IMR-90 (cell line): ENCODE measurements at regions not wholly inside any gene's neighbourhood (a gene's known extent, or its start where the extent isn't known, plus 50 kb on each side); places are given as distances from the start of the nearest gene placed in this dataset.

Experiments
- ATAC-seq: fragments of 200-7000 bp; cut with Tn5 transposase; 2 replicates; pipeline ENCODE4 v1.9.1; 2020; ENCODE audit warnings: low read depth, mild to moderate bottlenecking, moderate library complexity
- BruUV-seq: library from RNA; stranded (reverse); fragments of 400-500 nt; replicated peaks from 2 replicates; lab custom pipeline; 2021; lab: Mats Ljungman, UMichigan
- CTCF ChIA-PET: fragments of 300-600 bp; formaldehyde crosslinking; extraction: SDS; loops from one replicate; lab custom pipeline; 2021; ENCODE audit warnings: antibody characterized with exemption; lab: Yijun Ruan, JAX
- POLR2A ChIA-PET: fragments of 300-600 bp; sonication (Branson Sonifier 250); formaldehyde crosslinking; loops from one replicate; lab custom pipeline; 2022; ENCODE audit warnings: antibody characterized with exemption; ENCODE audit not compliant: unreplicated experiment; lab: Charles Lee
- DNase-seq: peaks from one replicate; pipeline ENCODE4 v3.0.0; 2013
- H2AFZ ChIP-seq: replicated peaks from 2 replicates; pipeline ENCODE3; 2013; ENCODE audit warnings: low read length, mild to moderate bottlenecking; ENCODE audit not compliant: poor library complexity
- H2AK5ac ChIP-seq: 2 replicates; pipeline ENCODE4 v1.6.1; 2013; ENCODE audit warnings: low read depth, low read length, inconsistent platforms
- H2AK9ac ChIP-seq: replicated peaks from 2 replicates; pipeline ENCODE3; 2013; ENCODE audit warnings: mild to moderate bottlenecking, low read depth, low read length, moderate library complexity; ENCODE audit not compliant: poor library complexity
- H2BK120ac ChIP-seq: 2 replicates; pipeline ENCODE4 v1.6.1; 2013; ENCODE audit warnings: low read depth, low read length, inconsistent platforms
- H2BK15ac ChIP-seq: 3 replicates; pipeline ENCODE4 v1.6.1; 2013; ENCODE audit warnings: low read depth, low read length, inconsistent platforms
- H2BK20ac ChIP-seq: 2 replicates; pipeline ENCODE4 v1.6.1; 2013; ENCODE audit warnings: low read depth, mild to moderate bottlenecking, inconsistent platforms, low read length, moderate library complexity
- H2BK5ac ChIP-seq: 2 replicates; pipeline ENCODE4 v1.6.1; 2013; ENCODE audit warnings: mild to moderate bottlenecking, low read depth, low read length, inconsistent platforms; ENCODE audit not compliant: poor library complexity, severe bottlenecking
- H3K14ac ChIP-seq: replicated peaks from 2 replicates; pipeline ENCODE4 v1.6.1; 2013; ENCODE audit warnings: low read depth, low read length, inconsistent platforms
- H3K18ac ChIP-seq: 2 replicates; pipeline ENCODE4 v1.6.1; 2013; ENCODE audit warnings: low read depth, low read length, control low read depth
- H3K23ac ChIP-seq: 2 replicates; pipeline ENCODE4 v1.6.1; 2013; ENCODE audit warnings: low read depth, low read length, inconsistent platforms
- H3K27ac ChIP-seq: 2 replicates; pipeline ENCODE4 v1.5.1; 2013; ENCODE audit warnings: mild to moderate bottlenecking, control low read depth, low read length; ENCODE audit not compliant: insufficient read depth
- H3K27me3 ChIP-seq: 2 replicates; pipeline ENCODE4 v1.6.1; 2013; ENCODE audit warnings: low read length; ENCODE audit not compliant: control insufficient read depth, insufficient read depth
- H3K36me3 ChIP-seq: 2 replicates; pipeline ENCODE4 v1.6.1; 2013; ENCODE audit warnings: low read length, mixed read lengths; ENCODE audit not compliant: control insufficient read depth, insufficient read depth
- H3K4ac ChIP-seq: 2 replicates; pipeline ENCODE4 v1.6.1; 2013; ENCODE audit warnings: low read depth, low read length, inconsistent platforms
- H3K4me1 ChIP-seq: 2 replicates; pipeline ENCODE4 v1.6.1; 2013; ENCODE audit warnings: low read length, mixed read lengths; ENCODE audit not compliant: control insufficient read depth, insufficient read depth
- H3K4me2 ChIP-seq: 2 replicates; pipeline ENCODE4 v1.6.1; 2013; ENCODE audit warnings: low read depth, mild to moderate bottlenecking, control low read depth, low read length, moderate library complexity
- H3K4me3 ChIP-seq: 2 replicates; pipeline ENCODE4 v1.5.1; 2013; ENCODE audit warnings: low read depth, mild to moderate bottlenecking, control low read depth, low read length, moderate library complexity; ENCODE audit not compliant: insufficient read depth
- H3K56ac ChIP-seq: 2 replicates; pipeline ENCODE4 v1.6.1; 2013; ENCODE audit warnings: low read length, inconsistent platforms; ENCODE audit not compliant: insufficient read depth; ENCODE audit errors: extremely low read depth
- H3K79me1 ChIP-seq, 2 experiments: 2 replicates each; pipeline ENCODE4 v1.6.1; 2013; ENCODE audit warnings: low read length in 2 of 2, inconsistent platforms in 1 of 2, low read depth in 1 of 2
- H3K9ac ChIP-seq: 2 replicates; pipeline ENCODE4 v1.6.1; 2013; ENCODE audit warnings: low read depth, low read length, control low read depth
- H3K9me1 ChIP-seq: 2 replicates; pipeline ENCODE4 v1.6.1; 2013; ENCODE audit warnings: low read length, inconsistent platforms; ENCODE audit not compliant: insufficient read depth
- H3K9me3 ChIP-seq: 2 replicates; pipeline ENCODE4 v1.6.1; 2013; ENCODE audit warnings: low read length; ENCODE audit not compliant: control insufficient read depth, insufficient read depth
- H4K20me1 ChIP-seq: 2 replicates; pipeline ENCODE4 v1.6.1; 2013; ENCODE audit warnings: low read length, inconsistent platforms; ENCODE audit not compliant: insufficient read depth
- H4K5ac ChIP-seq: 2 replicates; pipeline ENCODE4 v1.6.1; 2013; ENCODE audit warnings: mild to moderate bottlenecking, low read depth, low read length, control low read depth
- H4K8ac ChIP-seq, 2 experiments: 2 replicates each; pipeline ENCODE4 v1.6.1; 2013; ENCODE audit warnings: low read depth in 2 of 2, low read length in 2 of 2, control low read depth in 1 of 2, inconsistent platforms in 1 of 2
- H4K91ac ChIP-seq: 2 replicates; pipeline ENCODE4 v1.6.1; 2013; ENCODE audit warnings: low read depth, low read length, inconsistent platforms; ENCODE audit not compliant: insufficient read depth
- BHLHE40 ChIP-seq: fragments of 150-350 bp; IDR thresholded peaks from 2 replicates; pipeline ENCODE4 v1.6.1; 2016; ENCODE audit warnings: mild to moderate bottlenecking, low read depth, low read length
- CHD1 ChIP-seq: IDR thresholded peaks from 2 replicates; pipeline ENCODE4 v1.6.1; 2012; ENCODE audit warnings: low read depth, low read length, improper control_type of control experiment
- CTCF ChIP-seq: conservative IDR thresholded peaks from 2 replicates; pipeline ENCODE4 v1.5.1; 2012; ENCODE audit warnings: mild to moderate bottlenecking, low read depth, low read length, improper control_type of control experiment
- ELK1 ChIP-seq: fragments of 150-350 bp; IDR thresholded peaks from 2 replicates; pipeline ENCODE4 v1.6.1; 2016; ENCODE audit warnings: low read depth, mild to moderate bottlenecking, low read length, moderate library complexity, borderline replicate concordance
- FOS ChIP-seq: fragments of 150-350 bp; IDR thresholded peaks from 2 replicates; pipeline ENCODE4 v1.6.1; 2016; ENCODE audit warnings: low read depth, low read length
- MAZ ChIP-seq: IDR thresholded peaks from 2 replicates; pipeline ENCODE4 v1.6.1; 2012; ENCODE audit warnings: low read depth, mild to moderate bottlenecking, low read length, improper control_type of control experiment, moderate library complexity, borderline replicate concordance
- MXI1 ChIP-seq: IDR thresholded peaks from 2 replicates; pipeline ENCODE4 v1.6.1; 2012; ENCODE audit warnings: low read depth, mild to moderate bottlenecking, low read length, moderate library complexity, borderline replicate concordance
- NFE2L2 ChIP-seq: fragments of 150-350 bp; IDR thresholded peaks from 2 replicates; pipeline ENCODE4 v1.6.1; 2016; ENCODE audit warnings: low read depth, mild to moderate bottlenecking, low read length
- RCOR1 ChIP-seq: IDR thresholded peaks from 2 replicates; pipeline ENCODE4 v1.6.1; 2012; ENCODE audit warnings: mild to moderate bottlenecking, low read length, improper control_type of control experiment; ENCODE audit not compliant: insufficient replicate concordance
- RFX5 ChIP-seq: IDR thresholded peaks from 2 replicates; pipeline ENCODE4 v1.8.0; 2012; ENCODE audit warnings: low read depth, mild to moderate bottlenecking, low read length, moderate library complexity
- SMC3 ChIP-seq: fragments of 150-350 bp; IDR thresholded peaks from 2 replicates; pipeline ENCODE4 v1.6.1; 2016; ENCODE audit warnings: low read depth, mild to moderate bottlenecking, antibody characterized with exemption, low read length, moderate library complexity
- WGBS, 2 experiments: methylation state at CpG; one replicate each; pipeline versions ENCODE4 v1.1.5 to v1.1.7; 2013; ENCODE audit warnings: missing lambda C conversion rate in 2 of 2; ENCODE audit not compliant: insufficient read length in 1 of 2; ENCODE audit errors: extremely low coverage in 2 of 2; 5-methylcytosine and 5-hydroxymethylcytosine counted together
- dilution Hi-C: fragments of 300-500 bp; cut with HindIII; formaldehyde crosslinking; loops from one replicate; pipeline ENCODE4 v1.14.3; 2018; ENCODE audit warnings: low sequenced_read_pairs; ENCODE audit not compliant: unreplicated experiment
- in situ Hi-C: fragments of 300-500 bp; cut with MboI; formaldehyde crosslinking; loops from 3 replicates; pipeline ENCODE4 v1.14.3; 2019; ENCODE audit warnings: low sequenced_read_pairs, inconsistent platforms, mixed read lengths
- intact Hi-C: fragments of 100-400 bp; cut with micrococcal nuclease; formaldehyde crosslinking; loops from 2 replicates; pipeline ENCODE4 v1.10.0; 2022

GRCh38 chr1:188302746-188303145, 1474.0 kb downstream of the PLA2G4A start:
- no peak for TF ChIP-seq BHLHE40
- TF ChIP-seq NFE2L2, result no peak
- TF ChIP-seq SMC3, result no peak
- no peak for TF ChIP-seq CHD1
- no peak for TF ChIP-seq ELK1
- TF ChIP-seq MAZ, result no peak
- no peak for TF ChIP-seq RCOR1
- TF ChIP-seq CTCF, result no peak
- TF ChIP-seq MXI1, result no peak
- TF ChIP-seq RFX5, result no peak
- TF ChIP-seq FOS, result no peak
- no peak overlapping the region for H3K14ac ChIP-seq
- no peak overlapping the region for H4K5ac ChIP-seq
- ChIA-PET POLR2A (no interaction called here), CTCF (no interaction called here)
- no peak overlapping the region for H2BK120ac ChIP-seq
- dilution Hi-C loops, result no loop called here
- WGBS, 2 experiments, result no CpG with 5 or more reads among the region's 5 CpGs
- in situ Hi-C loops, result no loop called here
- no peak overlapping the region for H2BK15ac ChIP-seq
- no peaks in the 10 kb centered on the region for H3K4me1 ChIP-seq
- H2BK5ac ChIP-seq, result no peak overlapping the region
- H2BK20ac ChIP-seq, result no peak overlapping the region
- no peak overlapping the region for H3K4ac ChIP-seq
- H2AK5ac ChIP-seq, result no peak overlapping the region
- H3K4me2 ChIP-seq, result no peak overlapping the region
- H3K23ac ChIP-seq, result no peak overlapping the region
- H3K79me1 ChIP-seq, result no peaks in the 10 kb centered on the region
- H3K56ac ChIP-seq, result no peak overlapping the region
- no peak for ATAC-seq
- no peak overlapping the region for H4K91ac ChIP-seq
- no peaks in the 10 kb centered on the region for H3K9me1 ChIP-seq
- no TSS peak for BruUV-seq
- no peaks in the 10 kb centered on the region for H3K9me3 ChIP-seq
- H2AK9ac ChIP-seq, result no peak overlapping the region
- intact Hi-C loops, result no loop called here
- no peak overlapping the region for H3K27ac ChIP-seq
- H3K27me3 ChIP-seq, result no peaks in the 10 kb centered on the region
- no peak overlapping the region for H3K9ac ChIP-seq
- H4K8ac ChIP-seq, result no peak overlapping the region
- H4K20me1 ChIP-seq, result no peaks in the 10 kb centered on the region
- no peak overlapping the region for H2AFZ ChIP-seq
- no peak overlapping the region for H3K18ac ChIP-seq
- no peaks in the 10 kb centered on the region for H3K36me3 ChIP-seq
- no peak for DNase-seq
- no peak overlapping the region for H3K4me3 ChIP-seq
